ENCODE measurements at regions not wholly inside any gene's neighbourhood (a gene's known extent, or its start where the extent isn't known, plus 50 kb on each side); places are given as distances from the start of the nearest gene placed in this dataset.
A peak's percentile ranks its signal among the peaks of the same experiment; 100 is the strongest.

GRCh38 chr3:30945291-30945690, 50.8 kb upstream of the GADL1 start:
- no peaks in the 10 kb centered on the region for H3K27me3 ChIP-seq (ENCODE audit: control insufficient read depth in 2 of 2, insufficient read depth in 1 of 2, low read length in 1 of 2)
- no peak for DNase-seq (ENCODE audit: low read depth in 6 of 9, low spot score in 9 of 9)
- 96% methylated on average over 1 of the region's 1 CpG for WGBS
- H3K4me3 ChIP-seq (ENCODE audit: low read length in 2 of 2): no peak overlapping the region
- no peaks in the 10 kb centered on the region for H3K4me1 ChIP-seq (ENCODE audit: control insufficient read depth in 2 of 2, insufficient read depth in 2 of 2, low read length in 2 of 2)
- no peaks in the 10 kb centered on the region for H3K9me3 ChIP-seq (ENCODE audit: control insufficient read depth in 2 of 2, insufficient read depth in 1 of 2, low read length in 1 of 2)
- no peaks in the 10 kb centered on the region for H3K36me3 ChIP-seq (ENCODE audit: control insufficient read depth in 2 of 2, insufficient read depth in 2 of 2, low read length in 1 of 2)
- no peak overlapping the region for H3K27ac ChIP-seq (ENCODE audit: low read depth in 1 of 2, low read length in 1 of 2)

- no peaks in the 10 kb centered on the region for H3K9me3 ChIP-seq (ENCODE audit: control insufficient read depth in 2 of 2, insufficient read depth in 1 of 2, low read length in 1 of 2)
- no peaks in the 10 kb centered on the region for H3K27me3 ChIP-seq (ENCODE audit: control insufficient read depth in 2 of 2, insufficient read depth in 1 of 2, low read length in 1 of 2)
- WGBS: 83% methylated on average over 1 of the region's 1 CpG
- H3K36me3 ChIP-seq (ENCODE audit: control insufficient read depth in 2 of 2, insufficient read depth in 2 of 2, low read length in 1 of 2): no peaks in the 10 kb centered on the region
- H3K4me3 ChIP-seq (ENCODE audit: low read length in 2 of 2): no peak overlapping the region
- H3K27ac ChIP-seq (ENCODE audit: low read depth in 1 of 2, low read length in 1 of 2): no peak overlapping the region
- H3K4me1 ChIP-seq (ENCODE audit: control insufficient read depth in 2 of 2, insufficient read depth in 2 of 2, low read length in 2 of 2): no peaks in the 10 kb centered on the region
- DNase-seq (ENCODE audit: low read depth in 6 of 9, low spot score in 9 of 9): no peak
Observed at GRCh38 chr3:30948426-30948825, 54.0 kb upstream of the GADL1 start.

- H3K9me3 ChIP-seq (ENCODE audit: control insufficient read depth in 2 of 2, insufficient read depth in 1 of 2, low read length in 1 of 2): no peaks in the 10 kb centered on the region
- no peaks in the 10 kb centered on the region for H3K4me1 ChIP-seq (ENCODE audit: control insufficient read depth in 2 of 2, insufficient read depth in 2 of 2, low read length in 2 of 2)
- 94% methylated on average over 2 of the region's 2 CpGs for WGBS
Observed at GRCh38 chr3:30951826-30952225, 57.4 kb upstream of the GADL1 start.

GRCh38 chr3:30952786-30953185, 58.3 kb upstream of the GADL1 start:
- no peaks in the 10 kb centered on the region for H3K9me3 ChIP-seq (ENCODE audit: control insufficient read depth in 2 of 2, insufficient read depth in 1 of 2, low read length in 1 of 2)
- no peaks in the 10 kb centered on the region for H3K27me3 ChIP-seq (ENCODE audit: control insufficient read depth in 2 of 2, insufficient read depth in 1 of 2, low read length in 1 of 2)
- DNase-seq (ENCODE audit: low read depth in 6 of 9, low spot score in 9 of 9): no peak
- no peaks in the 10 kb centered on the region for H3K36me3 ChIP-seq (ENCODE audit: control insufficient read depth in 2 of 2, insufficient read depth in 2 of 2, low read length in 1 of 2)
- WGBS: over 99% methylated on average over 3 of the region's 3 CpGs
- no peak overlapping the region for H3K4me3 ChIP-seq (ENCODE audit: low read length in 2 of 2)
- no peak overlapping the region for H3K27ac ChIP-seq (ENCODE audit: low read depth in 1 of 2, low read length in 1 of 2)
- H3K4me1 ChIP-seq (ENCODE audit: control insufficient read depth in 2 of 2, insufficient read depth in 2 of 2, low read length in 2 of 2): no peaks in the 10 kb centered on the region

More at GRCh38 chr3:30951826-30952225, 57.4 kb upstream of the GADL1 start:
- no peaks in the 10 kb centered on the region for H3K36me3 ChIP-seq (ENCODE audit: control insufficient read depth in 2 of 2, insufficient read depth in 2 of 2, low read length in 1 of 2)
- H3K27me3 ChIP-seq (ENCODE audit: control insufficient read depth in 2 of 2, insufficient read depth in 1 of 2, low read length in 1 of 2): no peaks in the 10 kb centered on the region
- no peak overlapping the region for H3K4me3 ChIP-seq (ENCODE audit: low read length in 2 of 2)
- DNase-seq (ENCODE audit: low read depth in 6 of 9, low spot score in 9 of 9): no peak
- H3K27ac ChIP-seq (ENCODE audit: low read depth in 1 of 2, low read length in 1 of 2): no peak overlapping the region

- WGBS: 92% methylated on average over 1 of the region's 1 CpG
- H3K4me1 ChIP-seq (ENCODE audit: control insufficient read depth in 2 of 2, insufficient read depth in 2 of 2, low read length in 2 of 2): no peaks in the 10 kb centered on the region
- no peak overlapping the region for H3K27ac ChIP-seq (ENCODE audit: low read depth in 1 of 2, low read length in 1 of 2)
- no peaks in the 10 kb centered on the region for H3K27me3 ChIP-seq (ENCODE audit: control insufficient read depth in 2 of 2, insufficient read depth in 1 of 2, low read length in 1 of 2)
- H3K36me3 ChIP-seq (ENCODE audit: control insufficient read depth in 2 of 2, insufficient read depth in 2 of 2, low read length in 1 of 2): no peaks in the 10 kb centered on the region
- H3K4me3 ChIP-seq (ENCODE audit: low read length in 2 of 2): no peak overlapping the region
- no peaks in the 10 kb centered on the region for H3K9me3 ChIP-seq (ENCODE audit: control insufficient read depth in 2 of 2, insufficient read depth in 1 of 2, low read length in 1 of 2)
- DNase-seq (ENCODE audit: low read depth in 6 of 9, low spot score in 9 of 9): no peak
Observed at GRCh38 chr3:30954426-30954825, 60.0 kb upstream of the GADL1 start.

GRCh38 chr3:30962084-30962483, 67.6 kb upstream of the GADL1 start:
- Histone ChIP-seq H3K9me3 (ENCODE audit: control insufficient read depth in 2 of 2, insufficient read depth in 1 of 2, low read length in 1 of 2) (no peaks in the 10 kb centered on the region), H3K27ac (ENCODE audit: low read depth in 1 of 2, low read length in 1 of 2) (no peak overlapping the region), H3K4me1 (ENCODE audit: control insufficient read depth in 2 of 2, insufficient read depth in 2 of 2, low read length in 2 of 2) (no peaks in the 10 kb centered on the region), H3K27me3 (ENCODE audit: control insufficient read depth in 2 of 2, insufficient read depth in 1 of 2, low read length in 1 of 2) (no peaks in the 10 kb centered on the region), H3K4me3 (ENCODE audit: low read length in 2 of 2) (no peak overlapping the region), H3K36me3 (ENCODE audit: control insufficient read depth in 2 of 2, insufficient read depth in 2 of 2, low read length in 1 of 2) (no peaks in the 10 kb centered on the region)
- no peak for DNase-seq (ENCODE audit: low read depth in 6 of 9, low spot score in 9 of 9)
- 97% methylated on average over 2 of the region's 2 CpGs for WGBS

GRCh38 chr3:30962493-30962892, 68.0 kb upstream of the GADL1 start:
- 90% methylated on average over 4 of the region's 4 CpGs for WGBS
- Histone ChIP-seq H3K4me1 (ENCODE audit: control insufficient read depth in 2 of 2, insufficient read depth in 2 of 2, low read length in 2 of 2) (no peaks in the 10 kb centered on the region), H3K36me3 (ENCODE audit: control insufficient read depth in 2 of 2, insufficient read depth in 2 of 2, low read length in 1 of 2) (no peaks in the 10 kb centered on the region), H3K27ac (ENCODE audit: low read depth in 1 of 2, low read length in 1 of 2) (no peak overlapping the region), H3K4me3 (ENCODE audit: low read length in 2 of 2) (no peak overlapping the region), H3K27me3 (ENCODE audit: control insufficient read depth in 2 of 2, insufficient read depth in 1 of 2, low read length in 1 of 2) (no peaks in the 10 kb centered on the region), H3K9me3 (ENCODE audit: control insufficient read depth in 2 of 2, insufficient read depth in 1 of 2, low read length in 1 of 2) (no peaks in the 10 kb centered on the region)
- DNase-seq (ENCODE audit: low read depth in 6 of 9, low spot score in 9 of 9): no peak

- DNase-seq (ENCODE audit: low read depth in 6 of 9, low spot score in 9 of 9): no peak
- Histone ChIP-seq H3K4me1 (ENCODE audit: control insufficient read depth in 2 of 2, insufficient read depth in 2 of 2, low read length in 2 of 2) (no peaks in the 10 kb centered on the region), H3K4me3 (ENCODE audit: low read length in 2 of 2) (no peak overlapping the region), H3K9me3 (ENCODE audit: control insufficient read depth in 2 of 2, insufficient read depth in 1 of 2, low read length in 1 of 2) (no peaks in the 10 kb centered on the region), H3K27me3 (ENCODE audit: control insufficient read depth in 2 of 2, insufficient read depth in 1 of 2, low read length in 1 of 2) (no peaks in the 10 kb centered on the region), H3K36me3 (ENCODE audit: control insufficient read depth in 2 of 2, insufficient read depth in 2 of 2, low read length in 1 of 2) (no peaks in the 10 kb centered on the region), H3K27ac (ENCODE audit: low read depth in 1 of 2, low read length in 1 of 2) (no peak overlapping the region)
Observed at GRCh38 chr3:30963223-30963722, 68.8 kb upstream of the GADL1 start.

- Histone ChIP-seq H3K27me3 (ENCODE audit: control insufficient read depth in 2 of 2, insufficient read depth in 1 of 2, low read length in 1 of 2) (no peaks in the 10 kb centered on the region), H3K9me3 (ENCODE audit: control insufficient read depth in 2 of 2, insufficient read depth in 1 of 2, low read length in 1 of 2) (no peaks in the 10 kb centered on the region), H3K36me3 (ENCODE audit: control insufficient read depth in 2 of 2, insufficient read depth in 2 of 2, low read length in 1 of 2) (no peaks in the 10 kb centered on the region), H3K4me3 (ENCODE audit: low read length in 2 of 2) (no peak overlapping the region), H3K27ac (ENCODE audit: low read depth in 1 of 2, low read length in 1 of 2) (no peak overlapping the region), H3K4me1 (ENCODE audit: control insufficient read depth in 2 of 2, insufficient read depth in 2 of 2, low read length in 2 of 2) (no peaks in the 10 kb centered on the region)
- DNase-seq (ENCODE audit: low read depth in 6 of 9, low spot score in 9 of 9): peak in 1 of 9 donors; percentile 7
Observed at GRCh38 chr3:30964612-30965011, 70.2 kb upstream of the GADL1 start.

- H3K9me3 ChIP-seq (ENCODE audit: control insufficient read depth in 2 of 2, insufficient read depth in 1 of 2, low read length in 1 of 2): no peaks in the 10 kb centered on the region
- H3K27ac ChIP-seq (ENCODE audit: low read depth in 1 of 2, low read length in 1 of 2): no peak overlapping the region
- H3K4me1 ChIP-seq (ENCODE audit: control insufficient read depth in 2 of 2, insufficient read depth in 2 of 2, low read length in 2 of 2): no peaks in the 10 kb centered on the region
- no peaks in the 10 kb centered on the region for H3K27me3 ChIP-seq (ENCODE audit: control insufficient read depth in 2 of 2, insufficient read depth in 1 of 2, low read length in 1 of 2)
- WGBS: 62% methylated on average over 7 of the region's 7 CpGs
- H3K4me3 ChIP-seq (ENCODE audit: low read length in 2 of 2): no peak overlapping the region
- no peak for DNase-seq (ENCODE audit: low read depth in 6 of 9, low spot score in 9 of 9)
- no peaks in the 10 kb centered on the region for H3K36me3 ChIP-seq (ENCODE audit: control insufficient read depth in 2 of 2, insufficient read depth in 2 of 2, low read length in 1 of 2)
Observed at GRCh38 chr3:30966896-30967295, 72.4 kb upstream of the GADL1 start.
